Uterus (tissue), 3 donors: ENCODE measurements at regions not wholly inside any gene's neighbourhood (a gene's known extent, or its start where the extent isn't known, plus 50 kb on each side); places are given as distances from the start of the nearest gene placed in this dataset.

Experiments used
- DNase-seq, 2 donors: peaks; one replicate each; pipeline ENCODE4 v3.0.0-alpha.2; 2019 to 2020
- H3K27ac ChIP-seq, 2 donors: fragments of 200-600 bp; sonication (generic); 1 replicate in 1 of 2; 2 replicates in 1 of 2; pipeline ENCODE4 v1.5.1; 2016 to 2018
- H3K27me3 ChIP-seq, 2 donors: fragments of 200-600 bp; sonication (generic); one replicate each; pipeline ENCODE4 v1.5.1; 2018 to 2019; ENCODE audit warnings: control low read depth in 1 of 2
- H3K36me3 ChIP-seq, 2 donors: fragments of 200-600 bp; sonication (generic); one replicate each; pipeline ENCODE4 v1.5.1; 2019; ENCODE audit warnings: control low read depth in 1 of 2
- H3K4me1 ChIP-seq, 2 donors: fragments of 200-600 bp; sonication (generic); one replicate each; pipeline ENCODE4 v1.5.1; 2018 to 2019; ENCODE audit warnings: control low read depth in 1 of 2
- H3K4me3 ChIP-seq, 2 donors: fragments of 200-600 bp; sonication (generic); 1 replicate in 1 of 2; 2 replicates in 1 of 2; pipeline ENCODE4 v1.5.1; 2018 to 2019; ENCODE audit warnings: mild to moderate bottlenecking in 1 of 2
- H3K9me3 ChIP-seq, 2 donors: fragments of 200-600 bp; sonication (generic); one replicate each; pipeline ENCODE4 v1.5.1; 2019; ENCODE audit warnings: control low read depth in 1 of 2
- CTCF ChIP-seq, 4 experiments: fragments of 200-600 bp in 2 of 4; fragments of 450-650 bp in 2 of 4; sonication (generic) in 2 of 4; IDR thresholded peaks; one replicate each; pipeline ENCODE4 v1.5.1; 2016 to 2019; ENCODE audit warnings: antibody characterized with exemption in 4 of 4, mild to moderate bottlenecking in 2 of 4, moderate library complexity in 1 of 4
- POLR2A ChIP-seq, 2 donors: fragments of 450-650 bp; IDR thresholded peaks; one replicate each; pipeline ENCODE4 v1.6.1; 2016; ENCODE audit warnings: antibody characterized with exemption in 2 of 2, mild to moderate bottlenecking in 1 of 2, moderate library complexity in 1 of 2
- intact Hi-C: fragments of 100-400 bp; cut with DNase I; formaldehyde crosslinking; loops from one replicate; pipeline ENCODE4 v1.15.1; 2023; ENCODE audit warnings: low total_unique reads
- donor health status: DM: yes; HTN: yes; CAD: no.

DNA sequence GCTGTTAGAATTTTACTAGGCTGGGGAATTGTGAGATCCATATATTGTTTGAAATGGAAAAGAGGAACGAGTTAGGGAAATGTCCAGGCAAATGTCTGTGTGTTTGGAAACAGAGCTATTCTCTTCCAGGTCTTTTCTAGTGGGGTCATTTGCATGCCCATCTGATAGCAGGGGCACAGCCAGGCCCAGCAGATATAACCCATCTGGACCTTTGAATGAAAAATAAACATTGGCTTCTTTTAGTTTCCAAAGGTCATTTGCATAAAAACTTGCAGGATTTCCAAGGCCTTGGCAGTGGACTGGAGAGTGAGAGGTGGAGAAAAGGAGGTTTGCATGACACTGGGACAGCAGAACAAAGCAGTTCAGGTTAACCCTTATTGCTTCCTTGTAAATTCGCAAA, 188.0 kb upstream of the GPR26 start:
- no peaks in the 10 kb centered on the region for H3K36me3 ChIP-seq
- TF ChIP-seq POLR2A (IDR thresholded peaks at IDR 0.05) = no peak
- TF ChIP-seq CTCF (IDR thresholded peaks at IDR 0.05) = no peak
- H3K27me3 ChIP-seq = no peaks in the 10 kb centered on the region
- no peak overlapping the region for H3K4me3 ChIP-seq
- intact Hi-C loops = no loop called here
- H3K9me3 ChIP-seq = no peaks in the 10 kb centered on the region
- no peak overlapping the region for H3K27ac ChIP-seq
- H3K4me1 ChIP-seq = no peaks in the 10 kb centered on the region
- no peak for DNase-seq

- TF ChIP-seq CTCF (IDR thresholded peaks at IDR 0.05) (no peak), POLR2A (IDR thresholded peaks at IDR 0.05) (no peak)
- no peaks in the 10 kb centered on the region for H3K4me1 ChIP-seq
- intact Hi-C loops = no loop called here
- no peak overlapping the region for H3K27ac ChIP-seq
- no peaks in the 10 kb centered on the region for H3K27me3 ChIP-seq
- H3K36me3 ChIP-seq = no peaks in the 10 kb centered on the region
- H3K9me3 ChIP-seq = no peaks in the 10 kb centered on the region
- DNase-seq = no peak
- H3K4me3 ChIP-seq = no peak overlapping the region
Observed at GRCh38 chr10:123479640-123480039, 186.5 kb upstream of the GPR26 start.

DNA sequence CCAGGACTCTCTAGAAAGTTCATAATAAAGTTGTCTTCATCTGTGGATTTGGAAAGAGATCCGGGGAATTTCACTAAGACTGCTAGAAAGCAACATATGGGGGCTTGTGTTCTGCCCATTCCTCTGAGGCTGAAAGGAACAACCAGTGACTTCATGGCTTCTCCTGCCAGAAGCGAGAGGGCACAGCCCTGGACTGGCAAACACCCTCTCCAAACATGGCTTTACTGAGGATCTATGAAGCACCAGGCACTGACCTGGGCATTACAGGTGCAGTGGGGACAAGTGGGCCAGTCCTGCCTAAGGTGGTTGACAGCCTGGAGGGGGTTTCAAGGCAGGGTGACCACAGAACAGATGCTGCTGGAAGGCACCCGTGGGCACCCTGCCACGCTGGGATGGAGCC, 185.8 kb upstream of the GPR26 start:
- Histone ChIP-seq H3K36me3 (no peaks in the 10 kb centered on the region), H3K4me1 (no peaks in the 10 kb centered on the region), H3K27ac (no peak overlapping the region), H3K27me3 (no peaks in the 10 kb centered on the region), H3K9me3 (no peaks in the 10 kb centered on the region), H3K4me3 (no peak overlapping the region)
- no peak for DNase-seq
- intact Hi-C loops = no loop called here
- TF ChIP-seq POLR2A (IDR thresholded peaks at IDR 0.05) (no peak), CTCF (IDR thresholded peaks at IDR 0.05) (no peak)

GRCh38 chr10:123480845-123481244, 185.3 kb upstream of the GPR26 start:
- intact Hi-C loops = no loop called here
- no peak for TF ChIP-seq CTCF (IDR thresholded peaks at IDR 0.05)
- no peaks in the 10 kb centered on the region for H3K4me1 ChIP-seq
- H3K27me3 ChIP-seq = no peaks in the 10 kb centered on the region
- H3K36me3 ChIP-seq = no peaks in the 10 kb centered on the region
- H3K9me3 ChIP-seq = no peaks in the 10 kb centered on the region
- no peak for DNase-seq
- H3K4me3 ChIP-seq = no peak overlapping the region
- no peak overlapping the region for H3K27ac ChIP-seq

GRCh38 chr10:123484722-123485121, 181.4 kb upstream of the GPR26 start:
- H3K9me3 ChIP-seq = no peaks in the 10 kb centered on the region
- H3K27ac ChIP-seq = no peak overlapping the region
- no peak for DNase-seq
- intact Hi-C loops = no loop called here
- no peaks in the 10 kb centered on the region for H3K4me1 ChIP-seq
- H3K27me3 ChIP-seq = no peaks in the 10 kb centered on the region
- H3K36me3 ChIP-seq = no peaks in the 10 kb centered on the region
- TF ChIP-seq POLR2A (IDR thresholded peaks at IDR 0.05) (no peak), CTCF (IDR thresholded peaks at IDR 0.05) (no peak)
- H3K4me3 ChIP-seq = no peak overlapping the region
